ENCODE measurements at regions not wholly inside any gene's neighbourhood (a gene's known extent, or its start where the extent isn't known, plus 50 kb on each side); places are given as distances from the start of the nearest gene placed in this dataset.

GRCh38 chr6:165873976-165874375, 210.9 kb upstream of the PDE10A start:
- DNase-seq (ENCODE audit: low read depth, low spot score), result no peak
- no peaks in the 10 kb centered on the region for H3K36me3 ChIP-seq (ENCODE audit: control insufficient read depth, insufficient read depth, low read length)
- no TSS peak for BruUV-seq (replicated peaks)
- ATAC-seq, result no peak
- H3K27ac ChIP-seq (ENCODE audit: low read length), result no peak overlapping the region
- POLR2A ChIA-PET, result no interaction called here
- in situ Hi-C loops (cut with HindIII; ENCODE audit: low pct_unique_long_range_greater_than_20kb, low sequenced_read_pairs), result no loop called here
- H3K4me1 ChIP-seq (ENCODE audit: control insufficient read depth, insufficient read depth, low read length), result no peaks in the 10 kb centered on the region
- CTCF ChIA-PET, result no interaction called here
- H3K27me3 ChIP-seq (ENCODE audit: control insufficient read depth, insufficient read depth, low read length), result peaks cover 34% of the 10 kb centered on the region
- intact Hi-C loops (cut with micrococcal nuclease; ENCODE audit: unreplicated experiment), result no loop called here
- H3K4me3 ChIP-seq (ENCODE audit: low read depth in 2 of 2, low read length in 2 of 2), result no peak overlapping the region
- no peaks in the 10 kb centered on the region for H3K9me3 ChIP-seq (ENCODE audit: control insufficient read depth, insufficient read depth, low read depth, low read length)
- TF ChIP-seq SIN3A (IDR thresholded peaks at IDR 0.05; ENCODE audit: borderline replicate concordance, insufficient read depth, low read depth, low read length) (no peak), CTCF (IDR thresholded peaks at IDR 0.05) (no peak), POLR2AphosphoS5 (IDR thresholded peaks at IDR 0.05; ENCODE audit: low read depth, low read length) (no peak), REST (IDR thresholded peaks at IDR 0.05; ENCODE audit: insufficient read depth in 1 of 2, low read depth in 2 of 2, low read length in 1 of 2) (no peak)

GRCh38 chr6:165872811-165873210, 209.8 kb upstream of the PDE10A start:
- no peaks in the 10 kb centered on the region for H3K9me3 ChIP-seq (ENCODE audit: control insufficient read depth, insufficient read depth, low read depth, low read length)
- no peak overlapping the region for H3K4me3 ChIP-seq (ENCODE audit: low read depth in 2 of 2, low read length in 2 of 2)
- BruUV-seq (replicated peaks), result no TSS peak
- H3K4me1 ChIP-seq (ENCODE audit: control insufficient read depth, insufficient read depth, low read length), result no peaks in the 10 kb centered on the region
- H3K36me3 ChIP-seq (ENCODE audit: control insufficient read depth, insufficient read depth, low read length), result no peaks in the 10 kb centered on the region
- peaks cover 31% of the 10 kb centered on the region for H3K27me3 ChIP-seq (ENCODE audit: control insufficient read depth, insufficient read depth, low read length)
- no peak for ATAC-seq
- no peak overlapping the region for H3K27ac ChIP-seq (ENCODE audit: low read length)
- TF ChIP-seq POLR2AphosphoS5 (IDR thresholded peaks at IDR 0.05; ENCODE audit: low read depth, low read length) (no peak), CTCF (IDR thresholded peaks at IDR 0.05) (no peak), REST (IDR thresholded peaks at IDR 0.05; ENCODE audit: insufficient read depth in 1 of 2, low read depth in 2 of 2, low read length in 1 of 2) (no peak), TCF7L2 (IDR thresholded peaks at IDR 0.05; ENCODE audit: low read depth, low read length) (no peak), SIN3A (IDR thresholded peaks at IDR 0.05; ENCODE audit: borderline replicate concordance, insufficient read depth, low read depth, low read length) (no peak)
- DNase-seq (ENCODE audit: low read depth, low spot score), result no peak
- in situ Hi-C loops (cut with HindIII; ENCODE audit: low pct_unique_long_range_greater_than_20kb, low sequenced_read_pairs) (no loop called here), intact Hi-C loops (cut with micrococcal nuclease; ENCODE audit: unreplicated experiment) (no loop called here)
- POLR2A ChIA-PET, result no interaction called here
- CTCF ChIA-PET, result no interaction called here

Data from Panc1 (cell line).